Astrocyte of the cerebellum (primary cell): ENCODE measurements at regions not wholly inside any gene's neighbourhood (a gene's known extent, or its start where the extent isn't known, plus 50 kb on each side); places are given as distances from the start of the nearest gene placed in this dataset.
"Not testable (repeated sequence)": the region's sequence is repeated elsewhere in the genome, so short reads cannot be mapped to it uniquely, and the experiment has no call there.

Source experiments
- DNase-seq: peaks from one replicate; pipeline ENCODE4 v3.0.0-alpha.2; 2011; ENCODE audit warnings: low read depth
- H3K4me3 ChIP-seq: 2 replicates; pipeline ENCODE4 v1.5.1; 2011; ENCODE audit warnings: mild to moderate bottlenecking, low read depth, low read length, moderate library complexity
- in situ Hi-C: cut with HindIII; loops from 2 replicates; pipeline ENCODE4 v1.10.0; 2017; ENCODE audit warnings: low sequenced_read_pairs
- TF ChIP-seq, protein P1 (sequence below): IDR thresholded peaks from 2 replicates; pipeline ENCODE4 v1.5.1; 2012; ENCODE audit warnings: low read length, low read depth, moderate library complexity, mild to moderate bottlenecking; ENCODE audit errors: missing control alignments

DNA sequence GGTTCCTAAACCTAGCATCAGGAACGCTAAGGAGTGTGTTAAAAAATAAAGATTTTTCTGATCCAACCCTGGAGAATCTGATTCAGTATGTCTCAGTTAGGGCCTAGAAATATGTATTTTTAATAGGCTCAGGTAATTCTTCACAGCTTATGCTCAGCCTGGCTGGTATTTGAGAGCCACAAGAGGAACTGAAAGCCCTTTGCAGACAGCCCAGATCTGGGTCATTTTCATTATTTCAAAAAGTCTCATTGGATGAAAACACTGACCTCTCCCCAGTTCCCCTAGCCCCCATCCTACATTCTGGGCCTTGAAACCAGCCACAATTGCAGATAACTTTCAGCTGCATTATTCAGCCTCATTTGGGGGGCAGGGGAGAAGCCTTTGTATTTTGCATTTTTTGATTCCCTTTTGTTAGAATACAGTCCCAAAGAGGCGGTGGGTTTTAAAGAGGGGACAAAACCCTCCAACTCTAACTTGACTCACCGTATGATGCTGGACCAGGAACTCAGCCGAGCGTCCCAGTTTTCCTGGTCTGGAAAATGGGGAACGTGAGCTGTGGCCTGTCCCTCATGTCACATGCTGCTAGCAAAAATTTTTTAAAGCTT is 66.0 kb upstream of the LARGE1 start:
- DNase-seq: no peak
- TF ChIP-seq, protein P1, sequence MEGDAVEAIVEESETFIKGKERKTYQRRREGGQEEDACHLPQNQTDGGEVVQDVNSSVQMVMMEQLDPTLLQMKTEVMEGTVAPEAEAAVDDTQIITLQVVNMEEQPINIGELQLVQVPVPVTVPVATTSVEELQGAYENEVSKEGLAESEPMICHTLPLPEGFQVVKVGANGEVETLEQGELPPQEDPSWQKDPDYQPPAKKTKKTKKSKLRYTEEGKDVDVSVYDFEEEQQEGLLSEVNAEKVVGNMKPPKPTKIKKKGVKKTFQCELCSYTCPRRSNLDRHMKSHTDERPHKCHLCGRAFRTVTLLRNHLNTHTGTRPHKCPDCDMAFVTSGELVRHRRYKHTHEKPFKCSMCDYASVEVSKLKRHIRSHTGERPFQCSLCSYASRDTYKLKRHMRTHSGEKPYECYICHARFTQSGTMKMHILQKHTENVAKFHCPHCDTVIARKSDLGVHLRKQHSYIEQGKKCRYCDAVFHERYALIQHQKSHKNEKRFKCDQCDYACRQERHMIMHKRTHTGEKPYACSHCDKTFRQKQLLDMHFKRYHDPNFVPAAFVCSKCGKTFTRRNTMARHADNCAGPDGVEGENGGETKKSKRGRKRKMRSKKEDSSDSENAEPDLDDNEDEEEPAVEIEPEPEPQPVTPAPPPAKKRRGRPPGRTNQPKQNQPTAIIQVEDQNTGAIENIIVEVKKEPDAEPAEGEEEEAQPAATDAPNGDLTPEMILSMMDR: no peak
- H3K4me3 ChIP-seq: no peak overlapping the region
- in situ Hi-C loops: no loop called here

DNA sequence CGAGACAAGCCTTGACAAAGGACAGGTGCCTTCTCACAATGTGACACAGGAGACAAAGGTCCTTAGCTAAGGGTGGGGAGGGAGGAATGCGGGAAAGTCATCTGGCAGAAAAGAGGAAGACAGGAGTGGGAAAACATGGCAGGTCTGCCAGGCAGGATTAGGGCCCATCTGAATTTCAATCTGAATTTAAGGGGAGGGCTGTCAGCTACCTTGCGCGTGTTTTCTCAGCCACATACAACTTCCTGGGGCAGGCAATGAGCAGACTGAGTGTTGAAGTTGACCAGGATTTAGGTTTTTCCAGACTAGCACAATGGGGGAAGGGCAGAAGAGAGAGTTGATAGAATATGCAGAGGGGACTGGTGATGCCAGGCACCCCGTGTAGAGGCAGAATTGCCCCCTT is 66.7 kb upstream of the LARGE1 start:
- TF ChIP-seq, protein P1: no peak
- in situ Hi-C loops: no loop called here
- no peak for DNase-seq
- no peak overlapping the region for H3K4me3 ChIP-seq

DNA sequence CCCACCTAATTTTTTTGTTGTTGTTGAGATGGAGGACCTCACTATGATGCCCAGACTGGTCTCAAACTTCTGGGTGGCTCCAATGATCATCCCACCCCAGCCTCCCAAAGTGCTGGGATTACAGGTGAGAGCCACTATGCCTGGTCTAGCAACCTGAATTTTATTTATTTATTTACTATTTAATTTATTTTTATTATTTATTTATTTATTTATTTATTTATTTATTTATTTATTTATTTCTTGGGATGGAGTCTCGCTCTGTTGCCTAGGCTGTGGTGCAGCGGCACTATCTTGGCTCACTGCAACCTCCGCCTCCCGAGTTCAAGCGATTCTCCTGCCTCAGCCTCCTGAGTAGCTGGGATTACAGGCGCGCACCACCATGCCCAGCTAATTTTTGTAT is 69.0 kb upstream of the LARGE1 start:
- DNase-seq, H3K4me3 ChIP-seq: not testable (repeated sequence)

DNA sequence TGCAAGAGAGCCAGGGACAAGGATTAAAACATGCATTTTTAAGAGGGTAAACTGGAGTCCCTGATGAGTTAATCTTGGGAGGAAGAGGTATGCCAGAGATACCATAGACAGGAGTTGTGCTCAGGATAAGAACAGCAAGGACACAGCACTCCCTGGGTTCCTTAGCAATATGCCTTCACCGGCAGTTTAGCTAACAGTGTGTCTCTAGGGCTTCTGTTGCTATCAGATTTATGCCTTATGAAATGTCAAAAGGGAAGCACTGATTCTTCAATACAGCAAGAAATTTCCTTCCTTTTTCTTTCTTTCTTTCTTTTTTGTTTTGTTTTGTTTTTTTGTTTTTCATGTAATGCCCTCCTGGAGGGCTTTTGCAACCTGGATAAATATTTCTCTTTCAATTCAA is 71.3 kb upstream of the LARGE1 start:
- no peak overlapping the region for H3K4me3 ChIP-seq
- in situ Hi-C loops: no loop called here
- TF ChIP-seq, protein P1: no peak
- no peak for DNase-seq

More for the DNA sequence above, 69.0 kb upstream of the LARGE1 start:
- in situ Hi-C loops: not testable (repeated sequence)

DNA sequence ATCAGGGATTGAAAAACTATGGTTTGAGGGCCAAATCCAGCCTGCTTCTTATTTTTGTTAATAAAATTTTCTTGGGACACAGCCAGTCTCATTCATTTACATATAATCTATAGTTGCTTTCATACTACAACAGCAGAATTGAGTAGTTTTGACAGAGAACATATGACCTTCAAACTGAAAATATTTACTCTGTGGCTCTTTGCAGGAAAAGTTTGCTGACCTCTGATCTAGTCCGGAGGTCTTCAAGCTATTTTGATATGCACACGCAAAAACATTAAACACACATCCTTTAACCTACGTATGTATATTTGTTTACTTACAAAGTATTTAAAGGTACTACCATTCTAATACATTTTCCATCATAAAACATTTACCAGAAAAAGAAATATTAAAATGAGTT is 76.5 kb upstream of the LARGE1 start:
- H3K4me3 ChIP-seq: no peak overlapping the region
- no peak for DNase-seq
- TF ChIP-seq, protein P1: no peak
- in situ Hi-C loops: no loop called here

DNA sequence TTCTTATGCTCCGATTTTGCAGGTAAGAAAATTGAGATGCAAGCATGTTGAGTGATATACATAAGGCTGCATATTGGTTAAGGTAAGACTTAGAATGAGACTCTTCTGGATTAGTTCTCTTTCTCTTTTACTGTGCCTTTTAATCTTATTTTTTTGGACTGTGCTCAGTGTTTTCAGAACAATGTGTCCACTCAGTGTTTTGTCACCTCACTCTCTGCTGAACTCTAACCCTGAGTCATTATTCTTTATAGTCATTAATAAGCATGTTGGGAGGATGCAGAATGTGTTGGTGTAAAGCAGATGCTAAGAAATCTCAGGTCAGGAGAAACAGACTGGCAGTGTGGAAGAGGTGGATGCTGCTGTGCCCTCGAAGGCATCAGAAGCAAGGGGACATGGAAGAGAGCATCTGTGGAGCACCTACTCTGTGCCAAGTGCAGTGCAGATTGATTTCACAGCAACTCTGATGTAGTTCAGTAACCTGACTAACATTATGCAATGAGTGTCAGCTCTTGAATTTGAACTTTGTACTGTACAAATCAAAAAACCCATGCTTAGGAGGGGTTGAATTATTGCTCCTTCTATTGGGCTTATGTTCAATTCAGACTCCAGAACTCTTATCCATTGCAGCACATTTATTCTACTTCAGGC is 80.7 kb upstream of the LARGE1 start:
- DNase-seq: no peak
- in situ Hi-C loops: no loop called here

More for the DNA sequence above, 80.7 kb upstream of the LARGE1 start:
- no peak overlapping the region for H3K4me3 ChIP-seq
- TF ChIP-seq, protein P1: no peak
